ENCODE measurements at regions not wholly inside any gene's neighbourhood (a gene's known extent, or its start where the extent isn't known, plus 50 kb on each side); places are given as distances from the start of the nearest gene placed in this dataset. TPM values are rescaled to one million over a fixed set of nuclear protein-coding genes. Genes with fewer than 3 reads are reported as not detected.

GRCh38 chr13:80400164-80400864 lies 59.4 kb upstream of the SPRY2 start:
- intact Hi-C loops (cut with micrococcal nuclease; ENCODE audit: unreplicated experiment) = no loop called here
- Histone ChIP-seq H2AFZ (ENCODE audit: low read length) (no peak overlapping the region), H3K4me2 (ENCODE audit: low read length) (no peak overlapping the region; the same call in 1 of the 2 replicates), H3K9me2 (ENCODE audit: insufficient read depth, low read length) (no peaks in the 10 kb centered on the region), H3K4me1 (ENCODE audit: insufficient read depth, low read length, poor library complexity, severe bottlenecking) (no peaks in the 10 kb centered on the region), H3K9me3 (ENCODE audit: low read length) (no peaks in the 10 kb centered on the region), H3K36me3 (ENCODE audit: insufficient read depth, low read length) (no peaks in the 10 kb centered on the region), H4K20me1 (ENCODE audit: insufficient read depth, low read length) (no peaks in the 10 kb centered on the region), H3K4me3 (ENCODE audit: low read depth, low read length, poor library complexity, severe bottlenecking) (no peak overlapping the region), H3K27ac (ENCODE audit: low read depth, low read length, poor library complexity, severe bottlenecking) (no peak overlapping the region), H3K79me2 (ENCODE audit: insufficient read depth, low read depth, low read length) (no peaks in the 10 kb centered on the region)
- CTCF ChIA-PET (ENCODE audit: unreplicated experiment) = no interaction called here
- POLR2A ChIA-PET = interaction anchor here (0.6 to 1.1 kb wide), 5 partner anchors 13 to 1706 kb away, joined by 3 to 4 read pairs (median 3); no protein-coding TSS in a partner anchor
- no TSS peak for BruUV-seq (replicated peaks)
- no peak for DNase-seq (ENCODE audit: low spot score)
- TF ChIP-seq EZH2phosphoT487 (IDR thresholded peaks at IDR 0.05; ENCODE audit: borderline replicate concordance, low read depth, low read length) (no peak), CTCF (conservative IDR thresholded peaks at IDR 0.05; ENCODE audit: low read length) (no peak)

GRCh38 chr13:80399340-80400163 lies 58.6 kb upstream of the SPRY2 start:
- Histone ChIP-seq H4K20me1 (ENCODE audit: insufficient read depth, low read length) (no peaks in the 10 kb centered on the region), H3K9me2 (ENCODE audit: insufficient read depth, low read length) (no peaks in the 10 kb centered on the region), H3K79me2 (ENCODE audit: insufficient read depth, low read depth, low read length) (no peaks in the 10 kb centered on the region), H2AFZ (ENCODE audit: low read length) (no peak overlapping the region), H3K27ac (ENCODE audit: low read depth, low read length, poor library complexity, severe bottlenecking) (no peak overlapping the region), H3K9me3 (ENCODE audit: low read length) (no peaks in the 10 kb centered on the region), H3K4me2 (ENCODE audit: low read length) (no peak overlapping the region; the same call in 1 of the 2 replicates), H3K36me3 (ENCODE audit: insufficient read depth, low read length) (no peaks in the 10 kb centered on the region), H3K4me3 (ENCODE audit: low read depth, low read length, poor library complexity, severe bottlenecking) (no peak overlapping the region), H3K4me1 (ENCODE audit: insufficient read depth, low read length, poor library complexity, severe bottlenecking) (no peaks in the 10 kb centered on the region)
- TF ChIP-seq CTCF (conservative IDR thresholded peaks at IDR 0.05; ENCODE audit: low read length) (no peak), EZH2phosphoT487 (IDR thresholded peaks at IDR 0.05; ENCODE audit: borderline replicate concordance, low read depth, low read length) (no peak)
- BruUV-seq (replicated peaks) = no TSS peak
- no peak for DNase-seq (ENCODE audit: low spot score)
- ChIA-PET POLR2A (interaction anchor here (0.6 to 1.1 kb wide), 4 partner anchors 14 to 1499 kb away, joined by 3 read pairs; no protein-coding TSS in a partner anchor), CTCF (ENCODE audit: unreplicated experiment) (no interaction called here)
- intact Hi-C loops (cut with micrococcal nuclease; ENCODE audit: unreplicated experiment) = no loop called here

Small RNA genes lying in the stretch of these regions (small RNA-seq; reads per million reads assigned to genes)
- not detected for gene HIGD1AP2
- gene RNU6-67P = not detected
- gene RNU6-77P = not detected
